Breast epithelium (tissue), 4 donors: ENCODE measurements at regions not wholly inside any gene's neighbourhood (a gene's known extent, or its start where the extent isn't known, plus 50 kb on each side); places are given as distances from the start of the nearest gene placed in this dataset.

Source experiments
- DNase-seq, 2 donors: peaks; one replicate each; pipeline ENCODE4 v3.0.0-alpha.2; 2019; ENCODE audit warnings: low spot score in 2 of 2
- H3K27ac ChIP-seq, 2 donors: fragments of 200-600 bp; sonication (generic) in 1 of 2; one replicate each; pipeline ENCODE4 v1.5.1; 2016 to 2019; ENCODE audit warnings: mild to moderate bottlenecking in 1 of 2
- H3K27me3 ChIP-seq, 2 donors: fragments of 200-600 bp; sonication (generic) in 1 of 2; one replicate each; pipeline versions ENCODE4 v1.5.1 to v1.6.0; 2017 to 2019; ENCODE audit warnings: control low read depth in 1 of 2, mild to moderate bottlenecking in 1 of 2
- H3K36me3 ChIP-seq: fragments of 200-600 bp; one replicate; pipeline ENCODE4 v1.5.1; 2019
- H3K4me1 ChIP-seq, 2 donors: fragments of 200-600 bp; sonication (generic); one replicate each; pipeline ENCODE4 v1.5.1; 2016 to 2019; ENCODE audit warnings: control low read depth in 1 of 2
- H3K4me3 ChIP-seq, 3 donors: fragments of 200-600 bp; sonication (generic); 1 replicate in 2 of 3; 2 replicates in 1 of 3; pipeline ENCODE4 v1.5.1; 2016 to 2019; ENCODE audit warnings: mild to moderate bottlenecking in 3 of 3, moderate library complexity in 2 of 3
- H3K9me3 ChIP-seq, 2 donors: fragments of 200-600 bp; sonication (generic) in 1 of 2; one replicate each; pipeline ENCODE4 v1.5.1; 2016 to 2019; ENCODE audit warnings: control low read depth in 1 of 2
- POLR2A ChIP-seq: fragments of 450-650 bp; IDR thresholded peaks from one replicate; pipeline ENCODE4 v1.6.1; 2016; ENCODE audit warnings: antibody characterized with exemption, mild to moderate bottlenecking, moderate library complexity
- POLR2AphosphoS5 ChIP-seq, 3 donors: sonication (generic); formaldehyde crosslinking; IDR thresholded peaks; one replicate each; pipeline ENCODE4 v1.6.1; 2017; ENCODE audit warnings: antibody characterized with exemption in 3 of 3
- intact Hi-C: fragments of 100-400 bp; cut with DNase I; formaldehyde crosslinking; loops from one replicate; pipeline ENCODE4 v1.15.1; 2023; ENCODE audit warnings: low total_unique reads
- TF ChIP-seq, protein P1 (sequence below), 3 donors: fragments of 450-650 bp; IDR thresholded peaks; one replicate each; pipeline ENCODE4 v1.5.1; 2016 to 2017; ENCODE audit warnings: antibody characterized with exemption in 3 of 3, mild to moderate bottlenecking in 3 of 3, moderate library complexity in 3 of 3

DNA sequence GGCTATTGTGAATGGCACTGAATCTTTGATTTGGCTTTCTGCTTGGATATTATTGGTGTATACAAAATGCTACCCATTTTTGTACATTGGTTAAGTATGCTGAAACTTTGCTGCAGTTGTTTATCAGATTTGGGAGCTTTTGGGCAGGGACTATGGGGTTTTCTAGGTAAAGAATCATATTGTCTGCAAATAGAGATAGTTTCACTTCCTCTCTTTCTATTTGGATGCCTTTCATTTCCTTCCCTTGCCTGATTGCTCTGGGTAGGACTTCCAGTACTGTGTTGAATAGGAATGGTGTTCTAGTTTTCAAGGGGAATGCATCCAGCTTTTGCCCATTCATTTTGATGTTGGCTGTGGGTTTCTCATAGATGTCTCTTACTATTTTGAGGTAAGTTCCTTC lies 489.1 kb upstream of the LRATD1 start:
- TF ChIP-seq POLR2A (no peak), POLR2AphosphoS5 (IDR thresholded peaks at IDR 0.05) (no peak)
- TF ChIP-seq, protein P1, sequence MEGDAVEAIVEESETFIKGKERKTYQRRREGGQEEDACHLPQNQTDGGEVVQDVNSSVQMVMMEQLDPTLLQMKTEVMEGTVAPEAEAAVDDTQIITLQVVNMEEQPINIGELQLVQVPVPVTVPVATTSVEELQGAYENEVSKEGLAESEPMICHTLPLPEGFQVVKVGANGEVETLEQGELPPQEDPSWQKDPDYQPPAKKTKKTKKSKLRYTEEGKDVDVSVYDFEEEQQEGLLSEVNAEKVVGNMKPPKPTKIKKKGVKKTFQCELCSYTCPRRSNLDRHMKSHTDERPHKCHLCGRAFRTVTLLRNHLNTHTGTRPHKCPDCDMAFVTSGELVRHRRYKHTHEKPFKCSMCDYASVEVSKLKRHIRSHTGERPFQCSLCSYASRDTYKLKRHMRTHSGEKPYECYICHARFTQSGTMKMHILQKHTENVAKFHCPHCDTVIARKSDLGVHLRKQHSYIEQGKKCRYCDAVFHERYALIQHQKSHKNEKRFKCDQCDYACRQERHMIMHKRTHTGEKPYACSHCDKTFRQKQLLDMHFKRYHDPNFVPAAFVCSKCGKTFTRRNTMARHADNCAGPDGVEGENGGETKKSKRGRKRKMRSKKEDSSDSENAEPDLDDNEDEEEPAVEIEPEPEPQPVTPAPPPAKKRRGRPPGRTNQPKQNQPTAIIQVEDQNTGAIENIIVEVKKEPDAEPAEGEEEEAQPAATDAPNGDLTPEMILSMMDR (IDR thresholded peaks at IDR 0.05), result no peak
- H3K36me3 ChIP-seq, result no peaks in the 10 kb centered on the region
- H3K4me3 ChIP-seq, result no peak overlapping the region
- H3K27ac ChIP-seq, result no peak overlapping the region
- intact Hi-C loops, result no loop called here
- no peaks in the 10 kb centered on the region for H3K27me3 ChIP-seq
- H3K9me3 ChIP-seq, result no peaks in the 10 kb centered on the region
- DNase-seq, result no peak
- no peaks in the 10 kb centered on the region for H3K4me1 ChIP-seq

DNA sequence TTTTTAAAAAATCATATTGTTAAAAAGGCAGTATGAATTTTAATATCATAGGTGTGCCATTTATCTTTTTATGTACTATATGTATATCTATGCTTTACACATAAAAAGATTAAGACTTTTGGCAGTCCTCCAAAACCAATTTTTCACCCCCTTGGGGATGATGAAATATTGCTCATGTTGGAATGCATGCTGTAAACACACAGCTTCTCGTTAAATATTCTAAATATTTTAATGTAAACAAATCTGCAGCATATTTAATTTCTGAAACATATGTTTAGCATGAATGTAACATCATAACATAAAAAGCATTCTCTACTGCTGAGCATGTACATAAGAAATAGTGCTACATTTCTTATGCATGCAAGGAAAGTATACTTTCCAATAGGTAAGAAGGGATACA lies 484.3 kb upstream of the LRATD1 start:
- H3K9me3 ChIP-seq, result no peaks in the 10 kb centered on the region
- H3K36me3 ChIP-seq, result no peaks in the 10 kb centered on the region
- H3K27me3 ChIP-seq, result no peaks in the 10 kb centered on the region
- H3K4me3 ChIP-seq, result no peak overlapping the region
- H3K4me1 ChIP-seq, result no peaks in the 10 kb centered on the region
- TF ChIP-seq, protein P1 (IDR thresholded peaks at IDR 0.05), result no peak
- TF ChIP-seq POLR2AphosphoS5 (IDR thresholded peaks at IDR 0.05) (no peak), POLR2A (no peak)
- no peak for DNase-seq
- no peak overlapping the region for H3K27ac ChIP-seq
- intact Hi-C loops, result no loop called here

DNA sequence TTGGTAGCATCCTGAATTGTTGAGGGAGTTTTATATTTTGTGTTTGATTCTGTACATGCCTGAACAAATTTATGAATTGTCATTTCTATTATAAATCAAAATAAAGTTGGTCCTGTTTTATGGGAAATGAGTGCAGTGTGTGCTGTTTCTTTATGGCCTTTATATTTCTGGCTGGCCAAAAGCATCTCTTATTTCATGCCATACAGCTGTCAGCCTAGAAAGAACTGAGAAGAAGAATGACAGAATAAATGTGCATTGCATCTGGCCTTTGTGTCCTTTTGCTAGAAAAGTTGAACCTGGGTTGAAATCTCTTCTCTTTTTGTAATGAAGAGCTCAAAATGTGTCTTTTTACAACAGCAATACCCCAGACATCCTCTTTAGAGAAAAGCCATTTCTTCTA lies 474.7 kb upstream of the LRATD1 start:
- no peaks in the 10 kb centered on the region for H3K4me1 ChIP-seq
- DNase-seq, result no peak
- H3K27me3 ChIP-seq, result no peaks in the 10 kb centered on the region
- TF ChIP-seq POLR2AphosphoS5 (IDR thresholded peaks at IDR 0.05) (no peak), POLR2A (no peak)
- TF ChIP-seq, protein P1 (IDR thresholded peaks at IDR 0.05), result no peak
- no peaks in the 10 kb centered on the region for H3K9me3 ChIP-seq
- no peak overlapping the region for H3K27ac ChIP-seq
- no peak overlapping the region for H3K4me3 ChIP-seq
- peaks cover 5% of the 10 kb centered on the region for H3K36me3 ChIP-seq
- intact Hi-C loops, result no loop called here

DNA sequence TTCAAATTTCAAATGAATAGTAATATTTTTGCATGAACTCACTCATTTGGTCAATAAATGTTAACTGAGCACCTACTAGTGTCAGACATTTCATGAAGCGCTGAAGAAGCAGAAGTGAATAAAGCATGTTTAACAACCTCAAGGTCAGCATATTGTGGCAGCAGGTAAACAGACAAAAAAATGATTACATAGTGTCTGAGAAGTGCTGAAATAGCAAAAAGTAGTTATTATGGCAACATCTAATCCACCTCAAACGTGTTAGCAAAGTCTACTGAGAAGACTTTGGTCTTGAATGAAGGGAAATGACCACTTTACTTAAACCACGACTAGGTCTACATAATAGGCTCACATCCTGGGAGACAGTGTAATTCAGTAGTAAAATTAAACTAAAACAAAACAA lies 452.2 kb upstream of the LRATD1 start:
- TF ChIP-seq POLR2A (no peak), POLR2AphosphoS5 (IDR thresholded peaks at IDR 0.05) (no peak)
- TF ChIP-seq, protein P1 (IDR thresholded peaks at IDR 0.05), result no peak
- Histone ChIP-seq H3K4me3 (no peak overlapping the region), H3K27me3 (no peaks in the 10 kb centered on the region), H3K4me1 (no peaks in the 10 kb centered on the region), H3K36me3 (no peaks in the 10 kb centered on the region), H3K27ac (no peak overlapping the region), H3K9me3 (peaks cover 6 to 11% of the 10 kb centered on the region in 2 donors)
- no peak for DNase-seq
- intact Hi-C loops, result no loop called here

DNA sequence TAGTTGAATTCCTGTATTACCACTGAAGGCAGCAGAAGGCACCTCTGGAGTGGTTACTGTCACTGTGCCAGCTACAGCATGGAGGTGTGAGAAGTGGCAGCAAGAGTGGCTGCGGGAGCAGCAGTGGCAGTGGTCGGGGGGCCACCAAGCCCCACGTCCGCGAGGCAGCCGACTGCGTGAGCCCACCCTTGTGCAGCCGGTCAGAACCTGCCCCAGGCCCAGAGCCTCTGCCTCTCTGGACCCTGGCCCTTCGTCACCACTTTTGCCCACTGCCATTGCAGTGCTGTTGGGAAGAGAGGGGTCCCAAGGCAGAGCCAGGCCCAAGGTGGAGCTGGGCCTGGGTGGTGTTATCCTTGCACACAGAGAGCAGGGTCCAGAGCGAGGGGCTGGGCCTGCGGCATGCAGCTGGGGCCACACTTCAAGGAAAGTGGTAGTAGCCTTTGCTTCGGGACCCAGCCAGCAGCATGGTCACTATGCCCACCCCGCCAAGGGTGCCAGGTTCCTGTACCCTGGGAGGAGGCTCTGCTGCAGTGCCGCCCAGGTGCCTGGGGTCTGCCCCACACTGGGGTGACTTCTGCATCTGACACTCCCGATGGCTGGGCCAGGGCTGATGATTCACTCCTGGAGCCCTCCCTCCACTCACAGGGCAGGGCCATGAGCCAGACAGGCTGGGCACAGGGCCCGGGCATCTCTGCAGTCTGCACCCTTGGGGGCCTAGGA lies 450.1 kb upstream of the LRATD1 start:
- TF ChIP-seq, protein P1 (IDR thresholded peaks at IDR 0.05), result no peak
- TF ChIP-seq POLR2A (no peak), POLR2AphosphoS5 (IDR thresholded peaks at IDR 0.05) (no peak)
- peaks cover 6 to 11% of the 10 kb centered on the region in 2 donors for H3K9me3 ChIP-seq
- no peak overlapping the region for H3K4me3 ChIP-seq
- no peaks in the 10 kb centered on the region for H3K4me1 ChIP-seq
- no peaks in the 10 kb centered on the region for H3K27me3 ChIP-seq
- no peaks in the 10 kb centered on the region for H3K36me3 ChIP-seq
- intact Hi-C loops, result no loop called here
- H3K27ac ChIP-seq, result no peak overlapping the region
- no peak for DNase-seq
